Stimulated activated CD4-positive, alpha-beta T cell treated with anti-CD3 and anti-CD28 coated beads, Interleukin-12 subunit alpha, Interleukin-12 subunit beta, amount 100 ng/mL, for 24 hours (primary cell): ENCODE measurements at regions not wholly inside any gene's neighbourhood (a gene's known extent, or its start where the extent isn't known, plus 50 kb on each side); places are given as distances from the start of the nearest gene placed in this dataset.
"Not testable (repeated sequence)": the region's sequence is repeated elsewhere in the genome, so short reads cannot be mapped to it uniquely, and the experiment has no call there.

Source experiments
- DNase-seq, 2 experiments: peaks; one replicate each; pipeline ENCODE4 v3.0.0-alpha.2; 2020; ENCODE audit warnings: low read depth in 2 of 2

- DNase-seq, result no peak
These were observed 1131.7 kb upstream of the LRRTM1 start for GRCh38 chr2:81436256-81436655.

- no peak for DNase-seq
These were observed 1108.1 kb upstream of the LRRTM1 start for GRCh38 chr2:81412681-81413080.

- no peak for DNase-seq
These were observed 1099.0 kb upstream of the LRRTM1 start for GRCh38 chr2:81403508-81403907.

DNA sequence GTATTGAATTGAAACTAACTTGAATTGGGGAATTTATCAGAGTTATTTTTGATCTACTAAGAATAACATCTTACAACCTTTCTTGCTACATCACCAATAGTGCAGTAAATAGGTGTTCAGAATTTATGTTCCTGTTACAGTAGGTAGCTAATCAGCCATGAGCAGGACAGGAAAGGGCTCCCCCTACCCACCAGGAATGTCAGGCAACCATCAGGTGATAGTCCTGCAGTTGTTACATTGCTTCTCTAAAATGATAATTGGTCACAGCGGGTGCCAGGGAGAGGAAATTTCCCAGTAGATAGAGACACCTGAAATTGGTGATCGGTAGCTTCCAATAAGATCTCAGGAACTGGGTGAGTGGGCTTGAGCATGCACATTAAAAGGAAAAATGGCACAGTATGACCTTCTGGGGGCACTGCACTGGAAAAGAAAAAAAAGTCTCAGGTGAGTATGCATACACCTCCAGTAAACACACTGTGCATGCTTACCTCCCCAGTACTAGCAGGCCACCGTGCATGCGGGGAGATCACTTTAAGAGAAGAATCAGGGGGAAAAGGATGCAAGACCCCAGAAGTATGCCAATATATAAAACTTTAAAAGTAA, 1092.0 kb upstream of the LRRTM1 start:
- DNase-seq, result no peak

- no peak for DNase-seq
These were observed 1091.2 kb upstream of the LRRTM1 start for GRCh38 chr2:81395746-81396145.

- no peak for DNase-seq
These were observed 1084.7 kb upstream of the LRRTM1 start for GRCh38 chr2:81389203-81389602.

GRCh38 chr2:81363800-81364199, 1059.2 kb upstream of the LRRTM1 start:
- DNase-seq, result no peak

- DNase-seq, result not testable (repeated sequence)
These were observed 1057.9 kb upstream of the LRRTM1 start for GRCh38 chr2:81362468-81362867.

GRCh38 chr2:81355436-81355835, 1050.9 kb upstream of the LRRTM1 start:
- no peak for DNase-seq

DNA sequence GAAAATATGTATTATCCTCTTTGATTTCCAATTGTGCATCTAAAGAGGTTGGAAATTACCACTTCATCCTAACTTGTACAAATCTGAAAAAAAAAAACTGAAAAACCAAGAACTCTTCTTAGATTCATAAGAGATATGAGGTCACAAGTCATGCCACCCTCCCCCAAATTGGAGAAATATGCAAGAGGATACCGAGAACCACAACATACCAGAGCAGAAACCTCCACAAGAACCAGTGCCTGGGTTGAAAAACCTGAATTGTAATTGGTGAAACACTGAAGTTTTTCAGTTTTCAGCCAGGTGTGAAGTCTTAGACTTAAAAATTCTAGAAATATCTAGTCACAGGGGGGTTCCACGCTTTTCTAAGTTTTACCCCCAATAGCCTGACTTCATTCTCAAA, 1029.5 kb upstream of the LRRTM1 start:
- DNase-seq, result no peak

DNA sequence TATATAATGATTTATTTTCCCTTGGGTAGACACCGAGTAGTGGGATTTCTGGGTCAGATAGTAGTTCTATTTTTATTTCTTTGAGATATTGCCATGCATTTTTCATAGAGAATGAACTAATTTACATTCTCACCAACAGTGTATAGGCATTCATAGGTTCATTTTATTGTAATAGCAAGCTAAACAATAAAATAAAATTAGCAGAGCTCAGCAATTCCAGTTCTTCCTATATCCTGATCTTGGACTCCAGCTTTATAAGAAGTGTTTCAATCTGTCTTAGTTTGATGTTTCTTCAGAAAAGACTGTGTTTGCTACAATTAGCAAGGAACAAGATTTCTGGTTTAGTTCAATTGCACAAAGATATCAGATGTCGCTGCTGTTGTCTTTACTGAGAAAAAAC, 1024.4 kb upstream of the LRRTM1 start:
- DNase-seq, result no peak

GRCh38 chr2:81327911-81328310, 1023.4 kb upstream of the LRRTM1 start:
- DNase-seq, result no peak

DNA sequence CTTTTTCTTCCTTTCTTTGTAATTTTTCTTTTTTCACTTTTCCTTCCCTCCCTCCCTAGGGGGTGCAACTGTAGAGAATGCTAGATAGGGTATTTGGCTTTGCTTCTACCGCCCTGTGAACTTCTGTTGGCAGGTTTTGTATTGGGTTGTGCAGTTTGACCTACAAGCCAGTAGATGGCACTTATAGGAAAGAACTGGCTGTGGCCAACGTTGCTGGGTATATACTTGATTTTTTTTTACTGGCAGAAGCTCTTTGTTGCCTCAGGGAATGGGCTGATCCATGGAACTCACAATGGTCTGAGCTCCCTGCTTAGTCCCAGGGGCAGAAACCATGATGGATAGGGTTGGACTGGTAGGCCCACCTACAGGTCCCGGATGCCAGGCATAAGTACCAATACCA, 1019.5 kb upstream of the LRRTM1 start:
- no peak for DNase-seq

GRCh38 chr2:81304154-81304830, 999.7 kb upstream of the LRRTM1 start:
- DNase-seq, result no peak

- DNase-seq, result no peak
These were observed 998.8 kb upstream of the LRRTM1 start for GRCh38 chr2:81303321-81303720.

DNA sequence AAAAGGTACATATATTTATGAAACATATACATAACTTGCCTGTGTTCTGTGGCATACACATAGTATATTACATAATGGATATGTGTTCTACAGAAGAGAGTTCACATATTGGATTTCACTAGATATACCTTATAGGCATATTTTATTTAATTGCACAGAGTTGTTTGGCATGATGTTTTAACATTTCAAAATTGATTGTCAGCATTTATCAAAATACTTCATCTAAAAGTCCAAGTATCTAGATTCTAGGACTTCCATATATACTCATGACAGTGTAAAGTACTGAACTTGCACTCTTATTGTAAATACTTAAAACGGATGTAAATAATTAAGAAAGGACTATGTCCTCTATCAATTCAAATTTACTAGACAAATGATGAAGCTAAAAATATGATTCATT, 995.3 kb upstream of the LRRTM1 start:
- DNase-seq, result no peak

GRCh38 chr2:81290846-81291245, 986.3 kb upstream of the LRRTM1 start:
- DNase-seq, result no peak

DNA sequence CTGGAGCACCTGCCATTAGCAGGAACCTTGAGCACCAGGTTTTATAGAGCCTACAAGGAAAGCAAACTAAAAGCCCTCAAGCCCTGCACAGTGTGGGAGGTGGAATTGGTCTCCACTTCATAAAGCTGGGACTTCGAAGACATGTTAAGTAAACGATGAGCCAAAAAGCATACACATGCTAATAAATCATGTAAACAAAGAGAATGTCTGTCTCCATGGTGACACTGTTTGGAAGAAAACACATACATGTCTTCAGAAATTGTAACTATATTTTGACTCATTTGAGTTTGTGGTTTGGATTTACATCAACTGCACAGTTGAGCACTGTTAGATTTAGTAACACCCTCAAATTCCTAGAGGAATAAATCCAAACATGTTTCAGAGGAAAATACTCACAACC, 978.5 kb upstream of the LRRTM1 start:
- no peak for DNase-seq

- DNase-seq, result no peak
These were observed 977.7 kb upstream of the LRRTM1 start for GRCh38 chr2:81282151-81282769.

GRCh38 chr2:81276595-81276994, 972.0 kb upstream of the LRRTM1 start:
- no peak for DNase-seq

DNA sequence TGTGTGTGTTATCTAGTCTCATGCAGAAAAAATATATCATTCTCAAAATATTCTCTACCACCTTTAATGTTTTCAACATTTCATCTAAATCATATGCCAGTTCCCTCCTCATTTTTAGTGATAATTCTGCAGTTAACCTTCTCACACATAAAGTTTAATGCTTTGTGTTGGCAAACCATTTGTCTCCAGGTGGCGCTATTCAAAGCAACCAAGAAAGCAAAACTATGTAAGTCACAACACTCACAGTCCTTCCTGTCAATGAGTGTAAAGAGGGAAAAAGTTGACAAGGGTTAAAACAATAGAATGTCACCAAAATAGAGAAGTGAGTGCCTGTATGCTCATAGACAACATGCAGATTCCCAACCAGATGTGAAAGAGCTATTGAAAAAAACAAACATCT, 961.6 kb upstream of the LRRTM1 start:
- no peak for DNase-seq

GRCh38 chr2:81263989-81264388, 959.4 kb upstream of the LRRTM1 start:
- DNase-seq, result no peak

GRCh38 chr2:81260320-81260719, 955.8 kb upstream of the LRRTM1 start:
- DNase-seq, result no peak
